Liver (tissue), 8 donors: ENCODE measurements at regions not wholly inside any gene's neighbourhood (a gene's known extent, or its start where the extent isn't known, plus 50 kb on each side); places are given as distances from the start of the nearest gene placed in this dataset.

Experiments
- DNase-seq: peaks from one replicate; pipeline ENCODE4 v3.0.0-alpha.2; 2017; ENCODE audit warnings: low spot score
- H3K27ac ChIP-seq, 2 donors: one replicate each; pipeline ENCODE4 v1.7.0; 2013; ENCODE audit warnings: inconsistent platforms in 2 of 2, low read length in 2 of 2, control low read depth in 1 of 2, low read depth in 1 of 2, mild to moderate bottlenecking in 1 of 2
- H3K27me3 ChIP-seq, 4 donors: one replicate each; pipeline versions ENCODE4 v1.6.1 to v1.7.0; 2013; ENCODE audit warnings: low read length in 3 of 4, inconsistent platforms in 1 of 4, mild to moderate bottlenecking in 1 of 4, moderate library complexity in 1 of 4; ENCODE audit not compliant: control insufficient read depth in 4 of 4, insufficient read depth in 4 of 4
- H3K36me3 ChIP-seq, 4 donors: one replicate each; pipeline versions ENCODE4 v1.6.1 to v1.7.0; 2013; ENCODE audit warnings: low read length in 3 of 4, mild to moderate bottlenecking in 3 of 4, low read depth in 1 of 4, moderate library complexity in 1 of 4; ENCODE audit not compliant: control insufficient read depth in 4 of 4, insufficient read depth in 3 of 4
- H3K4me1 ChIP-seq, 4 donors: one replicate each; pipeline versions ENCODE4 v1.6.1 to v1.7.0; 2013; ENCODE audit warnings: low read length in 3 of 4, mild to moderate bottlenecking in 3 of 4, moderate library complexity in 1 of 4; ENCODE audit not compliant: control insufficient read depth in 4 of 4, insufficient read depth in 4 of 4
- H3K4me3 ChIP-seq, 3 donors: one replicate each; pipeline versions ENCODE4 v1.6.1 to v1.7.0; 2013; ENCODE audit warnings: low read length in 3 of 3, control low read depth in 1 of 3, low read depth in 1 of 3, mild to moderate bottlenecking in 1 of 3
- H3K9ac ChIP-seq, 2 donors: one replicate each; pipeline ENCODE4 v1.7.0; 2013; ENCODE audit warnings: low read length in 2 of 2, mild to moderate bottlenecking in 2 of 2, moderate library complexity in 2 of 2, control low read depth in 1 of 2, low read depth in 1 of 2
- H3K9me3 ChIP-seq, 4 donors: one replicate each; pipeline versions ENCODE4 v1.6.1 to v1.7.0; 2013; ENCODE audit warnings: low read length in 3 of 4; ENCODE audit not compliant: control insufficient read depth in 4 of 4
- FOXA1 ChIP-seq: IDR thresholded peaks from 2 replicates; pipeline ENCODE4 v1.6.1; 2016; ENCODE audit warnings: antibody characterized with exemption
- FOXA2 ChIP-seq: IDR thresholded peaks from 2 replicates; pipeline ENCODE4 v1.6.1; 2016; ENCODE audit warnings: antibody characterized with exemption
- HNF4A ChIP-seq, 2 donors: conservative IDR thresholded peaks; 2 replicates each; pipeline ENCODE4 v1.6.1; 2016; ENCODE audit warnings: antibody characterized with exemption in 2 of 2, mild to moderate bottlenecking in 2 of 2
- HNF4G ChIP-seq: IDR thresholded peaks from 2 replicates; pipeline ENCODE4 v1.6.1; 2016; ENCODE audit warnings: antibody characterized with exemption
- JUND ChIP-seq, 2 donors: IDR thresholded peaks; 2 replicates each; pipeline ENCODE4 v1.6.1; 2016; ENCODE audit warnings: antibody characterized with exemption in 2 of 2
- NR2F2 ChIP-seq: IDR thresholded peaks from 2 replicates; pipeline ENCODE4 v1.6.1; 2016; ENCODE audit warnings: antibody characterized with exemption
- RXRA ChIP-seq, 2 donors: IDR thresholded peaks; 2 replicates each; pipeline ENCODE4 v1.6.1; 2017 to 2018; ENCODE audit warnings: antibody characterized with exemption in 2 of 2, mild to moderate bottlenecking in 1 of 2
- SP1 ChIP-seq: IDR thresholded peaks from 2 replicates; pipeline ENCODE4 v1.6.1; 2018; ENCODE audit warnings: antibody characterized with exemption, mild to moderate bottlenecking
- TAF1 ChIP-seq: conservative IDR thresholded peaks from 2 replicates; pipeline ENCODE4 v1.6.1; 2016; ENCODE audit warnings: antibody characterized with exemption, mild to moderate bottlenecking
- YY1 ChIP-seq: IDR thresholded peaks from 2 replicates; pipeline ENCODE4 v1.6.1; 2016; ENCODE audit warnings: antibody characterized with exemption, mild to moderate bottlenecking
- WGBS: extraction: QIAGEN DNeasy Blood & Tissue Kit; methylation state at CpG from one replicate; pipeline ENCODE4 v1.1.7; 2013; 5-methylcytosine and 5-hydroxymethylcytosine counted together
- TF ChIP-seq, protein P1 (sequence below): IDR thresholded peaks from 2 replicates; pipeline ENCODE4 v1.6.1; 2016; ENCODE audit warnings: antibody characterized with exemption, mild to moderate bottlenecking
- TF ChIP-seq, protein P2 (sequence below): fragments of 150-350 bp; IDR thresholded peaks from 2 replicates; pipeline ENCODE4 v1.5.1; 2017; ENCODE audit warnings: improper control_type of control experiment, low read depth, low read length; ENCODE audit not compliant: missing input control
- TF ChIP-seq, protein P3 (sequence below): IDR thresholded peaks from 2 replicates; pipeline ENCODE4 v1.6.1; 2016; ENCODE audit warnings: antibody characterized with exemption
- donor health status: healthy.
- donor health status: healthy.
- donor health status: healthy.
- donor health status: healthy.
- donor health status: healthy.

DNA sequence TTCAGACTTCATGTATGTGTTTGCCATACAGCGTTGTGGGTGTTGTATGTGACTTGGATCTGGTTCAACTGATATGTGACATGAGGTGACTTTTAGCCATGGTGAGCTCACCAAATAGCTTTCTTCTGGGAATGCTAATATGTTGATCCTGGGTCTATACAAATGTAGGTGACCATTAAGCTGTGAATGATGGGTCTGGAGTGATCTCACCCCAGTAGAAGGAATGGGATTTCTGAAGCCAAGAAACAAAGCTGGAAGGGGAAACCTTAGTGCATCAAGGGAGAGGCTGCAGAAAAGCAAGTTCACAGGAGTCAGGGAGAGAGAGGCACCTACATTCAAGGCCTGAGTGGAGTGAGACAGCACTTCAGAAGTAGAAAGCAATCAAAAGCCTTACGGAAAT, 421.0 kb upstream of the THRB start:
- Histone ChIP-seq H3K4me3 (no peak overlapping the region), H3K9ac (no peak overlapping the region), H3K27ac (no peak overlapping the region), H3K27me3 (no peaks in the 10 kb centered on the region), H3K36me3 (no peaks in the 10 kb centered on the region), H3K4me1 (no peaks in the 10 kb centered on the region), H3K9me3 (peaks cover 0 to 2% (median 0%) of the 10 kb centered on the region in 4 donors)
- TF ChIP-seq SP1 (no peak), JUND (IDR thresholded peaks at IDR 0.05) (no peak), HNF4A (conservative IDR thresholded peaks at IDR 0.05) (no peak), HNF4G (no peak), RXRA (IDR thresholded peaks at IDR 0.05) (no peak), FOXA2 (no peak), YY1 (no peak), TAF1 (no peak), NR2F2 (no peak)
- TF ChIP-seq, protein P1, sequence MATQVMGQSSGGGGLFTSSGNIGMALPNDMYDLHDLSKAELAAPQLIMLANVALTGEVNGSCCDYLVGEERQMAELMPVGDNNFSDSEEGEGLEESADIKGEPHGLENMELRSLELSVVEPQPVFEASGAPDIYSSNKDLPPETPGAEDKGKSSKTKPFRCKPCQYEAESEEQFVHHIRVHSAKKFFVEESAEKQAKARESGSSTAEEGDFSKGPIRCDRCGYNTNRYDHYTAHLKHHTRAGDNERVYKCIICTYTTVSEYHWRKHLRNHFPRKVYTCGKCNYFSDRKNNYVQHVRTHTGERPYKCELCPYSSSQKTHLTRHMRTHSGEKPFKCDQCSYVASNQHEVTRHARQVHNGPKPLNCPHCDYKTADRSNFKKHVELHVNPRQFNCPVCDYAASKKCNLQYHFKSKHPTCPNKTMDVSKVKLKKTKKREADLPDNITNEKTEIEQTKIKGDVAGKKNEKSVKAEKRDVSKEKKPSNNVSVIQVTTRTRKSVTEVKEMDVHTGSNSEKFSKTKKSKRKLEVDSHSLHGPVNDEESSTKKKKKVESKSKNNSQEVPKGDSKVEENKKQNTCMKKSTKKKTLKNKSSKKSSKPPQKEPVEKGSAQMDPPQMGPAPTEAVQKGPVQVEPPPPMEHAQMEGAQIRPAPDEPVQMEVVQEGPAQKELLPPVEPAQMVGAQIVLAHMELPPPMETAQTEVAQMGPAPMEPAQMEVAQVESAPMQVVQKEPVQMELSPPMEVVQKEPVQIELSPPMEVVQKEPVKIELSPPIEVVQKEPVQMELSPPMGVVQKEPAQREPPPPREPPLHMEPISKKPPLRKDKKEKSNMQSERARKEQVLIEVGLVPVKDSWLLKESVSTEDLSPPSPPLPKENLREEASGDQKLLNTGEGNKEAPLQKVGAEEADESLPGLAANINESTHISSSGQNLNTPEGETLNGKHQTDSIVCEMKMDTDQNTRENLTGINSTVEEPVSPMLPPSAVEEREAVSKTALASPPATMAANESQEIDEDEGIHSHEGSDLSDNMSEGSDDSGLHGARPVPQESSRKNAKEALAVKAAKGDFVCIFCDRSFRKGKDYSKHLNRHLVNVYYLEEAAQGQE = no peak
- TF ChIP-seq, protein P2, sequence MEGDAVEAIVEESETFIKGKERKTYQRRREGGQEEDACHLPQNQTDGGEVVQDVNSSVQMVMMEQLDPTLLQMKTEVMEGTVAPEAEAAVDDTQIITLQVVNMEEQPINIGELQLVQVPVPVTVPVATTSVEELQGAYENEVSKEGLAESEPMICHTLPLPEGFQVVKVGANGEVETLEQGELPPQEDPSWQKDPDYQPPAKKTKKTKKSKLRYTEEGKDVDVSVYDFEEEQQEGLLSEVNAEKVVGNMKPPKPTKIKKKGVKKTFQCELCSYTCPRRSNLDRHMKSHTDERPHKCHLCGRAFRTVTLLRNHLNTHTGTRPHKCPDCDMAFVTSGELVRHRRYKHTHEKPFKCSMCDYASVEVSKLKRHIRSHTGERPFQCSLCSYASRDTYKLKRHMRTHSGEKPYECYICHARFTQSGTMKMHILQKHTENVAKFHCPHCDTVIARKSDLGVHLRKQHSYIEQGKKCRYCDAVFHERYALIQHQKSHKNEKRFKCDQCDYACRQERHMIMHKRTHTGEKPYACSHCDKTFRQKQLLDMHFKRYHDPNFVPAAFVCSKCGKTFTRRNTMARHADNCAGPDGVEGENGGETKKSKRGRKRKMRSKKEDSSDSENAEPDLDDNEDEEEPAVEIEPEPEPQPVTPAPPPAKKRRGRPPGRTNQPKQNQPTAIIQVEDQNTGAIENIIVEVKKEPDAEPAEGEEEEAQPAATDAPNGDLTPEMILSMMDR = no peak
- TF ChIP-seq, protein P3, sequence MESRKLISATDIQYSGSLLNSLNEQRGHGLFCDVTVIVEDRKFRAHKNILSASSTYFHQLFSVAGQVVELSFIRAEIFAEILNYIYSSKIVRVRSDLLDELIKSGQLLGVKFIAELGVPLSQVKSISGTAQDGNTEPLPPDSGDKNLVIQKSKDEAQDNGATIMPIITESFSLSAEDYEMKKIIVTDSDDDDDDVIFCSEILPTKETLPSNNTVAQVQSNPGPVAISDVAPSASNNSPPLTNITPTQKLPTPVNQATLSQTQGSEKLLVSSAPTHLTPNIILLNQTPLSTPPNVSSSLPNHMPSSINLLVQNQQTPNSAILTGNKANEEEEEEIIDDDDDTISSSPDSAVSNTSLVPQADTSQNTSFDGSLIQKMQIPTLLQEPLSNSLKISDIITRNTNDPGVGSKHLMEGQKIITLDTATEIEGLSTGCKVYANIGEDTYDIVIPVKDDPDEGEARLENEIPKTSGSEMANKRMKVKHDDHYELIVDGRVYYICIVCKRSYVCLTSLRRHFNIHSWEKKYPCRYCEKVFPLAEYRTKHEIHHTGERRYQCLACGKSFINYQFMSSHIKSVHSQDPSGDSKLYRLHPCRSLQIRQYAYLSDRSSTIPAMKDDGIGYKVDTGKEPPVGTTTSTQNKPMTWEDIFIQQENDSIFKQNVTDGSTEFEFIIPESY = no peak
- no peak for DNase-seq
- 65% methylated on average over 2 of the region's 2 CpGs for WGBS

DNA sequence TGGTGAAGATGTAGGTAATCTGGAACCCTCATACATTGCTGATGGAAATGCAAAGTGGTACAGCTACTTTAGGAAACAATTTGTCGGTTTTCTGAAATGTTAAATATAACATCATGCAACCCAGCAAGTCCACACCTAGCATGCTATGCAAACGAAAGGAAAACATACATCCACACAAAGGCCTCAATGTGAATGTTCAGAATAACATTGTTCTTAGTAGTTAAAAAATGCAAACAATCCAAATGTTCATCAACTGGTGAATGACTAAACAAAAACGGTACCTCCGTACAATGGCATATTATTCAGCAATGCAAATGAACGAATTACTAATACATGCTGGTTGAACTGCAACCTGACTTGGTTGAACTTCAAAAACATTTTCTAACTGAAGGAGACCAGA, 423.3 kb upstream of the THRB start:
- no peak for TF ChIP-seq FOXA1
- no peak for TF ChIP-seq NR2F2
- no peak for TF ChIP-seq SP1
- no peak for TF ChIP-seq RXRA (IDR thresholded peaks at IDR 0.05)
- TF ChIP-seq TAF1 = no peak
- TF ChIP-seq JUND (IDR thresholded peaks at IDR 0.05) = no peak
- 86% methylated on average over 5 of the region's 5 CpGs for WGBS
- H3K27me3 ChIP-seq = no peaks in the 10 kb centered on the region

More for the DNA sequence above, 423.3 kb upstream of the THRB start:
- no peaks in the 10 kb centered on the region for H3K36me3 ChIP-seq
- H3K9me3 ChIP-seq = no peaks in the 10 kb centered on the region
- DNase-seq = no peak
- no peak overlapping the region for H3K9ac ChIP-seq
- no peak overlapping the region for H3K4me3 ChIP-seq
- no peak overlapping the region for H3K27ac ChIP-seq
- no peaks in the 10 kb centered on the region for H3K4me1 ChIP-seq
